OCI-LY1 (cell line): ENCODE measurements at regions not wholly inside any gene's neighbourhood (a gene's known extent, or its start where the extent isn't known, plus 50 kb on each side); places are given as distances from the start of the nearest gene placed in this dataset.

Experiments used
- H2AFZ ChIP-seq: fragments of 200-600 bp; sonication (generic), shearing (Covaris generic); 2 replicates; pipeline ENCODE4 v1.6.0; 2014; ENCODE audit warnings: antibody characterized with exemption, mild to moderate bottlenecking, low read length
- H3F3A ChIP-seq: fragments of 200-600 bp; sonication (generic), shearing (Covaris generic); 2 replicates; pipeline ENCODE4 v1.6.0; 2014; ENCODE audit warnings: mild to moderate bottlenecking, antibody characterized with exemption, low read length, moderate library complexity; ENCODE audit not compliant: insufficient read depth
- H3K27ac ChIP-seq: fragments of 200-600 bp; sonication (generic); 2 replicates; pipeline ENCODE4 v1.5.1; 2014; ENCODE audit warnings: low read length, mixed run types, mild to moderate bottlenecking, low read depth; ENCODE audit not compliant: poor library complexity, severe bottlenecking
- H3K27me3 ChIP-seq: fragments of 200-600 bp; sonication (generic); 2 replicates; pipeline ENCODE4 v1.6.0; 2014; ENCODE audit warnings: antibody characterized with exemption, mild to moderate bottlenecking, low read length, moderate library complexity; ENCODE audit not compliant: insufficient read depth
- H3K36me3 ChIP-seq: fragments of 200-600 bp; sonication (generic); 2 replicates; pipeline ENCODE4 v1.6.1; 2014; ENCODE audit warnings: mild to moderate bottlenecking, antibody characterized with exemption, low read length, moderate library complexity, mixed read lengths; ENCODE audit not compliant: insufficient read depth
- H3K4me1 ChIP-seq: fragments of 200-600 bp; sonication (generic); 2 replicates; pipeline ENCODE4 v1.5.1; 2014; ENCODE audit warnings: mild to moderate bottlenecking, low read length, moderate library complexity; ENCODE audit not compliant: insufficient read depth, severe bottlenecking
- H3K4me2 ChIP-seq: fragments of 200-600 bp; sonication (generic), shearing (Covaris generic); 2 replicates; pipeline ENCODE4 v1.6.1; 2014; ENCODE audit warnings: low read length
- H3K4me3 ChIP-seq: fragments of 200-600 bp; sonication (generic); 2 replicates; pipeline ENCODE4 v1.5.1; 2014; ENCODE audit warnings: low read length, low read depth, mild to moderate bottlenecking, mixed read lengths; ENCODE audit not compliant: poor library complexity, severe bottlenecking
- H3K79me2 ChIP-seq: fragments of 200-600 bp; shearing (Covaris generic); 2 replicates; pipeline ENCODE4 v1.6.1; 2016; ENCODE audit warnings: mixed run types, low read length, mixed read lengths; ENCODE audit not compliant: insufficient read depth
- H3K9ac ChIP-seq: fragments of 200-600 bp; sonication (generic), shearing (Covaris generic); 2 replicates; pipeline ENCODE4 v1.6.1; 2014; ENCODE audit warnings: mild to moderate bottlenecking, low read length, mixed read lengths
- H3K9me2 ChIP-seq: fragments of 200-600 bp; sonication (generic), shearing (Covaris generic); 2 replicates; pipeline ENCODE4 v1.6.1; 2014; ENCODE audit warnings: low read depth, mild to moderate bottlenecking, low read length, mixed read lengths
- H3K9me3 ChIP-seq: fragments of 200-600 bp; shearing (Covaris generic); 2 replicates; pipeline ENCODE4 v1.6.1; 2014; ENCODE audit warnings: low read length, mixed read lengths
- H4K20me1 ChIP-seq: fragments of 200-600 bp; sonication (generic), shearing (Covaris generic); 2 replicates; pipeline ENCODE4 v1.6.0; 2016; ENCODE audit warnings: mild to moderate bottlenecking, low read length; ENCODE audit not compliant: insufficient read depth
- EZH2 ChIP-seq: fragments of 200-600 bp; sonication (generic), shearing (Covaris generic); IDR thresholded peaks from 2 replicates; pipeline ENCODE4 v1.8.0; 2017; ENCODE audit warnings: borderline replicate concordance, mixed run types, mild to moderate bottlenecking, antibody characterized with exemption, low read length, moderate library complexity, mixed read lengths
- TF ChIP-seq, protein P1 (sequence below): fragments of 200-600 bp; sonication (generic), shearing (Covaris generic); IDR thresholded peaks from 2 replicates; pipeline ENCODE4 v1.5.1; 2017; ENCODE audit warnings: mild to moderate bottlenecking, antibody characterized with exemption, low read length, moderate library complexity, mixed read lengths

DNA sequence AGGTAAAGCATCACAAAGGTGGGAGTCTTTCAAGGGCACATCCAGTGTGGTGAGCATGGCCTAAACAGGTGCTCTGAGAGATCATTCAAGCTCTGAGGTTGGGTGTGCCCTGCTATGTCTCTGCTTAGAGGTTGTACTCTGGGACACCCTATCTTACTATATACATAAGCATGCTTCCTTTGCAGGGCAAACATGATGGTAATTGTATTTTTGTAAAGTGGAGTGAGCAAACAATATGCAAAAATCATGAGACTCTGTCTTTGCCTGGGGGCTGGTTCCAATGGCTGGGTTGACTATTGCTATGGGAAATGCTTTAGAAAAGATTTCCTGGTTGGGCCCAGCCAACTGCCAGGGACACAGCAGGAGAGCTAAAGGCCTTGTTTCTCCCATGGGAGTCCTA lies 315.1 kb upstream of the TLE3 start:
- Histone ChIP-seq H3K9ac (no peak overlapping the region), H3K4me1 (no peaks in the 10 kb centered on the region), H3K4me3 (no peak overlapping the region), H3K27ac (no peak overlapping the region), H2AFZ (no peak overlapping the region), H3K9me2 (no peaks in the 10 kb centered on the region), H3K27me3 (peaks cover 6% of the 10 kb centered on the region; the same call in 1 of the 2 replicates), H4K20me1 (no peaks in the 10 kb centered on the region), H3K36me3 (no peaks in the 10 kb centered on the region), H3K4me2 (no peak overlapping the region), H3F3A (no peaks in the 10 kb centered on the region), H3K9me3 (no peaks in the 10 kb centered on the region), H3K79me2 (no peaks in the 10 kb centered on the region)
- no peak for TF ChIP-seq EZH2
- TF ChIP-seq, protein P1, sequence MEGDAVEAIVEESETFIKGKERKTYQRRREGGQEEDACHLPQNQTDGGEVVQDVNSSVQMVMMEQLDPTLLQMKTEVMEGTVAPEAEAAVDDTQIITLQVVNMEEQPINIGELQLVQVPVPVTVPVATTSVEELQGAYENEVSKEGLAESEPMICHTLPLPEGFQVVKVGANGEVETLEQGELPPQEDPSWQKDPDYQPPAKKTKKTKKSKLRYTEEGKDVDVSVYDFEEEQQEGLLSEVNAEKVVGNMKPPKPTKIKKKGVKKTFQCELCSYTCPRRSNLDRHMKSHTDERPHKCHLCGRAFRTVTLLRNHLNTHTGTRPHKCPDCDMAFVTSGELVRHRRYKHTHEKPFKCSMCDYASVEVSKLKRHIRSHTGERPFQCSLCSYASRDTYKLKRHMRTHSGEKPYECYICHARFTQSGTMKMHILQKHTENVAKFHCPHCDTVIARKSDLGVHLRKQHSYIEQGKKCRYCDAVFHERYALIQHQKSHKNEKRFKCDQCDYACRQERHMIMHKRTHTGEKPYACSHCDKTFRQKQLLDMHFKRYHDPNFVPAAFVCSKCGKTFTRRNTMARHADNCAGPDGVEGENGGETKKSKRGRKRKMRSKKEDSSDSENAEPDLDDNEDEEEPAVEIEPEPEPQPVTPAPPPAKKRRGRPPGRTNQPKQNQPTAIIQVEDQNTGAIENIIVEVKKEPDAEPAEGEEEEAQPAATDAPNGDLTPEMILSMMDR, result no peak

DNA sequence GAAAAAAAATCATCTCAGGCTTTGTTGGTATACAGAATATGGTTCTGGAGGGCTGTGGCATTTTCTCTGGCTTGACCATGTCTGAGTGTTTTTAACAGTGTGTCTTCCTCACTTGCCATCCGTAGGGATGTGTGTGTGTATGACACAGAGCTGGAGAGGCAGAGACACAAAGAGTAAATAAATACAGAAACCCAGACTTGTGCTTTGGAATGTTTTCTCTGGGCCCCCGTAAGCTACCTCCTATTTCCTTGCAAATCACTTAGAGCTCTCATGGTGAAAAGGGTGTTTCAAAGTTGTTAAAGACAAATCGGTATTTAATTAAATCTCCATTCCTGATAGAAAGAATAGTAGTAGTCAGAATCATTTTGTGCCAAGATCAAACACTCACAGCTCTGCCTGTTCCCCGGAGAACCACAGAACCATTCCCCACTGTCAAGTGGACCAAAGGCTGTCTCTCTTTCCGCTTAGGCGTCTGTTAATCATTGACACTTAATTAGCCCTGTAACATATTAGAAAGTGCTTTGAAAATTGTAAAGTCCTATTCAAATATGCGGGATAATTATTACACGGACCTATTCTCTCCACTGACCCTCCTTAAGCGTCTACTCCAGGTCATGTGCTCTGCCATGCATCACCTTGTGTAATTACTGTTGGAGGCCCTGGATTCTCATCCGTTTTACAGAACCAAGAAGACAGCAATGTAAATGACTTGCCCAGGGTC lies 313.6 kb upstream of the TLE3 start:
- no peaks in the 10 kb centered on the region for H3F3A ChIP-seq
- no peak overlapping the region for H2AFZ ChIP-seq
- H3K36me3 ChIP-seq, result no peaks in the 10 kb centered on the region
- no peaks in the 10 kb centered on the region for H3K4me1 ChIP-seq
- no peak overlapping the region for H3K27ac ChIP-seq
- H3K4me3 ChIP-seq, result no peak overlapping the region
- no peak overlapping the region for H3K9ac ChIP-seq
- H3K9me2 ChIP-seq, result no peaks in the 10 kb centered on the region
- no peaks in the 10 kb centered on the region for H3K9me3 ChIP-seq
- TF ChIP-seq, protein P1, result no peak
- TF ChIP-seq EZH2, result no peak
- H3K27me3 ChIP-seq, result peaks cover 6% of the 10 kb centered on the region; the same call in 1 of the 2 replicates
- no peaks in the 10 kb centered on the region for H4K20me1 ChIP-seq
- no peak overlapping the region for H3K4me2 ChIP-seq
- no peaks in the 10 kb centered on the region for H3K79me2 ChIP-seq

DNA sequence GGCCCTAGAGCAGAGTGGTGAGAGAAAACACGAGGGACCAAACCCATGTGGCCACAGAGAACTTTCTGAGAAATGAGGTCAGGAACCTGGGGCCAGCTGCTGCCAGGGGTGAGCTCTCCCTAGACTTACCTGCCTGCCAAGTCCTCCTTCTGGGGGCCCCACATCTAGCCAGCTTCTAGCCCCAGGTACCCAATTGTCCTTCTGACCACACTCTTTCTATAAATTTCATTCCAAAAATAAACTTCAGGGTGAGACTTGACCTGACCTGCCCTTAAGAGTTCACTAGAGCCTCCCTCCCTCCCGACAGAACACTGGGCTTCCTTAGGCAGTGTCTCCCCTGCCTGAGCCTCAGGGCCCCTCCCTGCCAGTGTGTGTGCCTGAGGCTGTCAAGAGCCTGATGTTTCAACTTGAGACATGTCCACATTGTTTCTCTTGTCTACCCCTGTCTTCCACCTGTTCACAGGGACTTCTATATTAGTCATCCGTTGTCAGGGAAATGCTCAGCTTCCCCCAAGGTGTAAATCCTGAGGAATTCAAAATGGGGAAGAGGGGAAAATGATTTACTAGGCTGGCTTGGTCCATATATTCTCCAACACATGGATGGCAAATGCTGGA lies 312.8 kb upstream of the TLE3 start:
- no peak overlapping the region for H3K27ac ChIP-seq
- H3K79me2 ChIP-seq, result no peaks in the 10 kb centered on the region
- no peaks in the 10 kb centered on the region for H3F3A ChIP-seq
- no peak overlapping the region for H2AFZ ChIP-seq
- no peak for TF ChIP-seq EZH2
- TF ChIP-seq, protein P1, result no peak
- H3K4me1 ChIP-seq, result no peaks in the 10 kb centered on the region
- no peaks in the 10 kb centered on the region for H3K9me2 ChIP-seq
- H3K9ac ChIP-seq, result no peak overlapping the region
- H3K9me3 ChIP-seq, result no peaks in the 10 kb centered on the region
- H3K27me3 ChIP-seq, result peaks cover 9% of the 10 kb centered on the region; the same call in 1 of the 2 replicates
- no peaks in the 10 kb centered on the region for H3K36me3 ChIP-seq
- no peak overlapping the region for H3K4me3 ChIP-seq
- H3K4me2 ChIP-seq, result no peak overlapping the region
- H4K20me1 ChIP-seq, result no peaks in the 10 kb centered on the region
